ENCODE measurements at regions not wholly inside any gene's neighbourhood (a gene's known extent, or its start where the extent isn't known, plus 50 kb on each side); places are given as distances from the start of the nearest gene placed in this dataset.
A peak's percentile ranks its signal among the peaks of the same experiment; 100 is the strongest.

GRCh38 chr2:175478096-175478768, 296.7 kb upstream of the ATP5MC3 start:
- Histone ChIP-seq H3K9me2 (ENCODE audit: insufficient read depth) (no peaks in the 10 kb centered on the region), H3K4me2 (ENCODE audit: low read length) (peak overlapping the region; percentile 34), H3K9ac (ENCODE audit: low read length) (no peak overlapping the region), H3K79me2 (ENCODE audit: insufficient read depth, low read length) (no peaks in the 10 kb centered on the region), H3K36me3 (ENCODE audit: control insufficient read depth in 1 of 2, insufficient read depth in 2 of 2, low read length in 2 of 2) (no peaks in the 10 kb centered on the region), H2AFZ (ENCODE audit: low read depth, low read length, poor library complexity, severe bottlenecking) (peak overlapping the region; percentile 63), H3K27ac (ENCODE audit: low read depth, low read length) (no peak overlapping the region), H3K4me1 (ENCODE audit: control insufficient read depth in 1 of 2, insufficient read depth in 2 of 2, low read length in 2 of 2) (peaks cover 0 to 8% of the 10 kb centered on the region in 2 experiments; a peak in 2 of 4 replicates), H4K20me1 (ENCODE audit: insufficient read depth) (no peaks in the 10 kb centered on the region), H3K9me3 (ENCODE audit: control insufficient read depth in 1 of 2, insufficient read depth in 1 of 2, low read depth in 1 of 2, low read length in 2 of 2) (no peaks in the 10 kb centered on the region), H3K27me3 (ENCODE audit: insufficient read depth, low read length) (no peaks in the 10 kb centered on the region), H3K4me3 (replicated peaks in 1 of 2; ENCODE audit: low read depth in 1 of 2, low read length in 2 of 2) (no peak overlapping the region)
- RAD21 ChIA-PET (ENCODE audit: low non-redundant PET in 1 of 2, low total read pairs in 2 of 2, uncharacterized antibody in 2 of 2, unreplicated experiment in 2 of 2): no interaction called here
- CTCF ChIA-PET: no interaction called here
- TF ChIP-seq SIN3A (IDR thresholded peaks at IDR 0.05; ENCODE audit: low read depth): no peak
- TF ChIP-seq ZNF274 (IDR thresholded peaks at IDR 0.05; ENCODE audit: low read depth, low read length): no peak
- peak; percentile 15 for TF ChIP-seq TCF7L2 (IDR thresholded peaks at IDR 0.05; ENCODE audit: borderline replicate concordance, extremely low read depth, insufficient read depth, insufficient read length)
- TF ChIP-seq POLR2A (IDR thresholded peaks at IDR 0.05; ENCODE audit: borderline replicate concordance, extremely low read depth, insufficient read depth, insufficient read length): no peak
- peak; percentile 21; the same call in 1 of the 2 replicates for TF ChIP-seq FOSL1 (IDR thresholded peaks at IDR 0.05; ENCODE audit: low read depth)
- peak; percentile 79 for ATAC-seq
- intact Hi-C loops (cut with micrococcal nuclease): no loop called here
- POLR2A ChIA-PET: no interaction called here
- peak; percentile 42 for DNase-seq (ENCODE audit: low read depth, low spot score)
- no TSS peak for BruUV-seq (replicated peaks)

- BruUV-seq (replicated peaks): no TSS peak
- CTCF ChIA-PET: no interaction called here
- intact Hi-C loops (cut with micrococcal nuclease): no loop called here
- no peak for TF ChIP-seq SIN3A (IDR thresholded peaks at IDR 0.05; ENCODE audit: low read depth)
- no peak for TF ChIP-seq EGR1 (IDR thresholded peaks at IDR 0.05; ENCODE audit: low read depth)
- no peak for TF ChIP-seq TCF7L2 (IDR thresholded peaks at IDR 0.05; ENCODE audit: borderline replicate concordance, extremely low read depth, insufficient read depth, insufficient read length)
- no peak for TF ChIP-seq POLR2AphosphoS5 (IDR thresholded peaks at IDR 0.05; ENCODE audit: low read depth, low read length)
- no peak for TF ChIP-seq MAX (IDR thresholded peaks at IDR 0.05)
- no peak for TF ChIP-seq ZNF274 (IDR thresholded peaks at IDR 0.05; ENCODE audit: low read depth, low read length)
- TF ChIP-seq REST (IDR thresholded peaks at IDR 0.05; ENCODE audit: low read depth): no peak
- no peak for TF ChIP-seq CTCF (IDR thresholded peaks at IDR 0.05 in 2 of 3, conservative IDR thresholded peaks at IDR 0.05 in 1 of 3; ENCODE audit: borderline replicate concordance in 1 of 3, insufficient read depth in 1 of 3, low read depth in 2 of 3, low read length in 2 of 3)
- TF ChIP-seq EZH2phosphoT487 (IDR thresholded peaks at IDR 0.05; ENCODE audit: borderline replicate concordance): no peak
- no peak for TF ChIP-seq CBX3 (IDR thresholded peaks at IDR 0.05; ENCODE audit: low read depth)
- TF ChIP-seq YY1 (IDR thresholded peaks at IDR 0.05; ENCODE audit: extremely low read depth, insufficient replicate concordance, low read depth, low read length): no peak
- no peak for TF ChIP-seq FOSL1 (IDR thresholded peaks at IDR 0.05; ENCODE audit: low read depth)
- TF ChIP-seq SRF (IDR thresholded peaks at IDR 0.05; ENCODE audit: low read depth): no peak
These were observed 295.4 kb upstream of the ATP5MC3 start for GRCh38 chr2:175476948-175477347.

More at GRCh38 chr2:175476948-175477347, 295.4 kb upstream of the ATP5MC3 start:
- Histone ChIP-seq H3K27me3 (ENCODE audit: insufficient read depth, low read length) (no peaks in the 10 kb centered on the region), H3K4me2 (ENCODE audit: low read length) (no peak overlapping the region), H3K79me2 (ENCODE audit: insufficient read depth, low read length) (no peaks in the 10 kb centered on the region), H3K9me2 (ENCODE audit: insufficient read depth) (no peaks in the 10 kb centered on the region), H3K36me3 (ENCODE audit: control insufficient read depth in 1 of 2, insufficient read depth in 2 of 2, low read length in 2 of 2) (no peaks in the 10 kb centered on the region), H3K4me1 (ENCODE audit: control insufficient read depth in 1 of 2, insufficient read depth in 2 of 2, low read length in 2 of 2) (peaks cover 0 to 8% of the 10 kb centered on the region in 2 experiments; a peak in 2 of 4 replicates), H3K9me3 (ENCODE audit: control insufficient read depth in 1 of 2, insufficient read depth in 1 of 2, low read depth in 1 of 2, low read length in 2 of 2) (no peaks in the 10 kb centered on the region), H2AFZ (ENCODE audit: low read depth, low read length, poor library complexity, severe bottlenecking) (no peak overlapping the region), H4K20me1 (ENCODE audit: insufficient read depth) (no peaks in the 10 kb centered on the region), H3K4me3 (replicated peaks in 1 of 2; ENCODE audit: low read depth in 1 of 2, low read length in 2 of 2) (no peak overlapping the region), H3K27ac (ENCODE audit: low read depth, low read length) (no peak overlapping the region), H3K9ac (ENCODE audit: low read length) (no peak overlapping the region)
- ChIA-PET POLR2A (no interaction called here), RAD21 (ENCODE audit: low non-redundant PET in 1 of 2, low total read pairs in 2 of 2, uncharacterized antibody in 2 of 2, unreplicated experiment in 2 of 2) (no interaction called here)
- ATAC-seq: no peak
- no peak for DNase-seq (ENCODE audit: low read depth, low spot score)
